ENCODE measurements at regions not wholly inside any gene's neighbourhood (a gene's known extent, or its start where the extent isn't known, plus 50 kb on each side); places are given as distances from the start of the nearest gene placed in this dataset.
"Not testable (repeated sequence)": the region's sequence is repeated elsewhere in the genome, so short reads cannot be mapped to it uniquely, and the experiment has no call there.

GRCh38 chr5:1953710-1954109, 71.0 kb upstream of the IRX4 start:
- not testable (repeated sequence) for TF ChIP-seq CTCF (conservative IDR thresholded peaks at IDR 0.05; ENCODE audit: low read length); EZH2phosphoT487 (IDR thresholded peaks at IDR 0.05; ENCODE audit: borderline replicate concordance)

Data from Loucy (cell line).